HG03060 (cell line): ENCODE measurements at regions not wholly inside any gene's neighbourhood (a gene's known extent, or its start where the extent isn't known, plus 50 kb on each side); places are given as distances from the start of the nearest gene placed in this dataset.

Experiments
- ATAC-seq: cut with Tn5 transposase; IDR thresholded peaks from one replicate; pipeline ENCODE4 v1.9.1; 2021; ENCODE audit warnings: low read depth, moderate number of reproducible peaks; ENCODE audit not compliant: unreplicated experiment

- no peak for ATAC-seq
Measured at GRCh38 chr4:36917413-36917812, 327.1 kb upstream of the NWD2 start.

GRCh38 chr4:36919721-36920120 is 324.8 kb upstream of the NWD2 start:
- no peak for ATAC-seq

GRCh38 chr4:36921476-36922216 is 322.9 kb upstream of the NWD2 start:
- no peak for ATAC-seq

GRCh38 chr4:36930562-36931111 is 313.9 kb upstream of the NWD2 start:
- no peak for ATAC-seq

- no peak for ATAC-seq
Measured at GRCh38 chr4:36944232-36944631, 300.3 kb upstream of the NWD2 start.

GRCh38 chr4:36961420-36961819 is 283.1 kb upstream of the NWD2 start:
- ATAC-seq = no peak

GRCh38 chr4:36966756-36967460 is 277.6 kb upstream of the NWD2 start:
- no peak for ATAC-seq

GRCh38 chr4:36979533-36979932 is 265.0 kb upstream of the NWD2 start:
- no peak for ATAC-seq

GRCh38 chr4:36990128-36990872 is 254.2 kb upstream of the NWD2 start:
- no peak for ATAC-seq

GRCh38 chr4:36997727-36998126 is 246.8 kb upstream of the NWD2 start:
- no peak for ATAC-seq

GRCh38 chr4:37000281-37000680 is 244.3 kb upstream of the NWD2 start:
- ATAC-seq = no peak

- no peak for ATAC-seq
Measured at GRCh38 chr4:37001688-37002436, 242.7 kb upstream of the NWD2 start.

GRCh38 chr4:37002625-37003024 is 241.9 kb upstream of the NWD2 start:
- ATAC-seq = no peak

- no peak for ATAC-seq
Measured at GRCh38 chr4:37008199-37008598, 236.3 kb upstream of the NWD2 start.

- no peak for ATAC-seq
Measured at GRCh38 chr4:37014584-37014983, 230.0 kb upstream of the NWD2 start.

- no peak for ATAC-seq
Measured at GRCh38 chr4:37015391-37015790, 229.2 kb upstream of the NWD2 start.

GRCh38 chr4:37023504-37023903 is 221.0 kb upstream of the NWD2 start:
- no peak for ATAC-seq

- no peak for ATAC-seq
Measured at GRCh38 chr4:37023996-37024395, 220.5 kb upstream of the NWD2 start.

GRCh38 chr4:37040816-37041215 is 203.7 kb upstream of the NWD2 start:
- no peak for ATAC-seq

GRCh38 chr4:37043342-37043741 is 201.2 kb upstream of the NWD2 start:
- no peak for ATAC-seq
